Calu3 (cell line): ENCODE measurements at regions not wholly inside any gene's neighbourhood (a gene's known extent, or its start where the extent isn't known, plus 50 kb on each side); places are given as distances from the start of the nearest gene placed in this dataset.

Experiments used
- BruUV-seq: library from RNA; stranded (reverse); fragments of 400-500 nt; replicated peaks from 2 replicates; lab custom pipeline; 2021; lab: Mats Ljungman, UMichigan
- CTCF ChIA-PET: fragments of 300-600 bp; sonication (Branson Sonifier 250); formaldehyde crosslinking; loops from one replicate; lab custom pipeline; 2022; ENCODE audit warnings: antibody characterized with exemption; lab: Charles Lee
- DNase-seq: peaks from one replicate; pipeline ENCODE4 v3.0.0; 2022
- H3K27ac Mint-ChIP-seq: one replicate; pipeline ENCODE4 v1.8.0; 2022; ENCODE audit warnings: mixed read lengths; ENCODE audit not compliant: unreplicated experiment
- H3K27me3 Mint-ChIP-seq: one replicate; pipeline ENCODE4 v1.8.0; 2022; ENCODE audit warnings: mixed read lengths; ENCODE audit not compliant: unreplicated experiment
- H3K36me3 Mint-ChIP-seq: one replicate; pipeline ENCODE4 v1.8.0; 2022; ENCODE audit warnings: mild to moderate bottlenecking, moderate library complexity, mixed read lengths; ENCODE audit not compliant: insufficient read depth, unreplicated experiment
- H3K4me1 Mint-ChIP-seq: one replicate; pipeline ENCODE4 v1.8.0; 2022; ENCODE audit warnings: mild to moderate bottlenecking, low read depth, mixed read lengths; ENCODE audit not compliant: unreplicated experiment
- H3K4me3 Mint-ChIP-seq: one replicate; pipeline ENCODE4 v1.8.0; 2022; ENCODE audit warnings: mild to moderate bottlenecking, low read depth, moderate library complexity, mixed read lengths; ENCODE audit not compliant: unreplicated experiment
- H3K9me3 Mint-ChIP-seq: one replicate; pipeline ENCODE4 v1.8.0; 2022; ENCODE audit warnings: low read depth, mixed read lengths; ENCODE audit not compliant: unreplicated experiment
- CTCF ChIP-seq: fragments of 200-600 bp; IDR thresholded peaks from one replicate; pipeline ENCODE4 v1.8.0; 2022; ENCODE audit warnings: antibody characterized with exemption; ENCODE audit not compliant: unreplicated experiment
- intact Hi-C: fragments of 100-400 bp; cut with micrococcal nuclease; formaldehyde crosslinking; loops from one replicate; pipeline ENCODE4 v1.10.0; 2022; ENCODE audit not compliant: unreplicated experiment

DNA sequence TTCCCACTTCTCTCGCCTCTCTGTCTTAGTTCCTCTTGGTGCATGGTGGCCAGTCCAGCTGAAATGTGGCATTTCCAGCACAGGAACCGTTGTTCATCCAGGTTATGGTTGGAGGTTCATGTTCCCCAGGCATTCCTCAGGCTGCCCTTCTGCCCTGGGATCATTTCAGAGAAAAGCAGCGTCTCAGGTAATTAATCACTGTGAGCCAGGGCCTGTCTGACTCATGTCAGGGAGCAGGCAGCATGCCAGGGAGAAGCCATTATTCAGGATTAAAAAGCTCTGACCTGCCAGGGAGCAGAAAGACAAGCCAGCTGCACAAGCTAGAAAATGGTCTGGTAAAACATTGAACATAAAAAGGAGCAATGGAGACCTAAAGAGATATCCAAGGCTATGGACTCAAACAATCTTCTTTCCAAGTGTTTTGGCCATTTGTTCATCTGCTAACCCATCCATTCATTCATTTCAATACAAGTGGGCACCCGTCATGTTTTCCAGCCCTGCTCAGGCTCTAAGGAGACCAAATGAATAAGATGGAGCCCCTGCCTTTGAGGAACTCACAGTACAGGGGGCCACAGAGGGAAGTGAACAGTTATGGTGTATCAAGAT lies 241.4 kb downstream of the DRD1 start:
- no peaks in the 10 kb centered on the region for H3K36me3 Mint-ChIP-seq

DNA sequence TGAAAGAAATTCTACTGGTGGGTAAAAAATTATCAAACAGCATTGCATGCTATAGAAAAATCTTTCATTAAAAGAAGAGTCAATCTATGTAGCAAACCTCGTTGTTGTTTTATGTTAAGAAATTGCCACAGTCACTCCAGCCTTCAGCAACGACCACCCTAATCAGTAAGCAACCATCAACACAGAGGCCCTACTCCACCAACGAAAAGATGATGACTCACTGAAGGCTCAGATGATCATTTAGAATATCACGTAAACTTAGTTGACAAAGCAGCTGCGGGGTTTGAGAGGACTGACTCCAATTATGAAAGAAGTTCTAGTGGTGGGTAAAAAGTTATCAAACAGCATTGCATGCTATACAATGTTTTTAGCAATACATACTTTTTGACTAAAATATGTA lies 242.6 kb downstream of the DRD1 start:
- H3K4me1 Mint-ChIP-seq = no peaks in the 10 kb centered on the region
- peaks cover 19% of the 10 kb centered on the region for H3K9me3 Mint-ChIP-seq
- intact Hi-C loops = no loop called here
- no peaks in the 10 kb centered on the region for H3K27me3 Mint-ChIP-seq
- TF ChIP-seq CTCF = no peak
- BruUV-seq = no TSS peak
- H3K4me3 Mint-ChIP-seq = no peak overlapping the region
- CTCF ChIA-PET = no interaction called here
- no peaks in the 10 kb centered on the region for H3K36me3 Mint-ChIP-seq
- H3K27ac Mint-ChIP-seq = no peak overlapping the region
- DNase-seq = no peak

More for the DNA sequence above, 241.4 kb downstream of the DRD1 start:
- no TSS peak for BruUV-seq
- Mint-ChIP-seq H3K9me3 (peaks cover 26% of the 10 kb centered on the region), H3K4me3 (no peak overlapping the region), H3K27me3 (no peaks in the 10 kb centered on the region), H3K4me1 (no peaks in the 10 kb centered on the region), H3K27ac (no peak overlapping the region)
- no peak for DNase-seq
- CTCF ChIA-PET = no interaction called here
- TF ChIP-seq CTCF = no peak
- intact Hi-C loops = no loop called here

DNA sequence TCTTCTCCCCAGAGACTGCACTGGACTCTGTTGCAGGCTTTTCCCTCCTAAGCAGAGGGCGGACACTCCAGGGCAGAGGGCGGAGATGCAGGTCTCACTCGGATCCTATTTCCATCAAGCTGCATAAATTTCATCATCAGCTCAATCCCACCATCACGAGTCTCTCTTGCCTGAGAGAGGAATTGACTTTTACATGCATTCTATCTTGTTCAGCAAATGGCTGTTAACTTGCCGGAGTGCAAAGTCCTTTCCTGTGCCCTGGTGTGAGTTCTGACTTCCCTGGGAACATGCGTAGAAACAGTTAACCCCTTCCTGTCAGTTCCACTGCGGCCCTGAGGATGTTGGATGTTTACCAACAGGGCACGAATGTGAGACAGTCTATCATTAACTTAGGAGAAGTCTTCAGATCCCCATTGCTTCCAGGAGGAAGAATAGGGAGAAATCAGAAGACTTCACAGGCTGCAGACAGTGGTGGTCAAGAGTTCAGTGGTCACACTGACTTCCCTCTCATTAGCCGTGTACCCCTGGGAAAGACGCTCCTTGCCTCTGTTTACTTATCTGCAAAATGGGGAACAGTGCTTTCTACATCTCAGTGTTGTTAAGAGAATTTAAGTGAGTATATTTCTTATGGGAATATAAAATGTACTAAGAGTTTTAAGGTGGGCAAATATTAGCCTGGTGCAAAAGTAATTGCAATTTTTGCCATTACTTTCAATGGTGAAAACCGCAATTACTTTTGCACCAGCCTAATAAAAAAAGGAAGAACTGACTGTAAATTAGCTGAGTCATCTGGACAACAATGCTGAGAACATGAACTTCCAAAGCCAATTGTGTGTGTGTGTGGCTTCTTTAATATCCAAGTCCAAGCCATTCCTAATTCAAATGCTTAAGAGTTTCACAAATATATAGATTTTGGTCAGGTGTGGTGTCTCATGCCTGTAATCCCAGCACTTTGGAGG lies 248.0 kb downstream of the DRD1 start:
- Mint-ChIP-seq H3K27me3 (no peaks in the 10 kb centered on the region), H3K4me3 (no peak overlapping the region), H3K9me3 (peaks cover 22% of the 10 kb centered on the region), H3K27ac (no peak overlapping the region), H3K36me3 (no peaks in the 10 kb centered on the region), H3K4me1 (no peaks in the 10 kb centered on the region)
- intact Hi-C loops = no loop called here
- CTCF ChIA-PET = no interaction called here
- DNase-seq = no peak
- no TSS peak for BruUV-seq
- no peak for TF ChIP-seq CTCF

- CTCF ChIA-PET = no interaction called here
- Mint-ChIP-seq H3K4me3 (no peak overlapping the region), H3K9me3 (peaks cover 21% of the 10 kb centered on the region)
Observed at GRCh38 chr5:175181331-175181730, 262.7 kb downstream of the DRD1 start.

More at GRCh38 chr5:175181331-175181730, 262.7 kb downstream of the DRD1 start:
- no peaks in the 10 kb centered on the region for H3K36me3 Mint-ChIP-seq
- DNase-seq = no peak
- no peak overlapping the region for H3K27ac Mint-ChIP-seq
- BruUV-seq = no TSS peak
- intact Hi-C loops = no loop called here
- H3K4me1 Mint-ChIP-seq = no peaks in the 10 kb centered on the region
- no peaks in the 10 kb centered on the region for H3K27me3 Mint-ChIP-seq
- TF ChIP-seq CTCF = no peak
